Stimulated activated CD4-positive, alpha-beta T cell treated with anti-CD3 and anti-CD28 coated beads, Interleukin-1b, Interleukin-23, amount 100 ng/mL, for 1 hour (primary cell): ENCODE measurements at regions not wholly inside any gene's neighbourhood (a gene's known extent, or its start where the extent isn't known, plus 50 kb on each side); places are given as distances from the start of the nearest gene placed in this dataset.

Experiments
- DNase-seq, 2 donors: peaks; one replicate each; pipeline ENCODE4 v3.0.0-alpha.2; 2020; ENCODE audit warnings: low read depth in 2 of 2

DNA sequence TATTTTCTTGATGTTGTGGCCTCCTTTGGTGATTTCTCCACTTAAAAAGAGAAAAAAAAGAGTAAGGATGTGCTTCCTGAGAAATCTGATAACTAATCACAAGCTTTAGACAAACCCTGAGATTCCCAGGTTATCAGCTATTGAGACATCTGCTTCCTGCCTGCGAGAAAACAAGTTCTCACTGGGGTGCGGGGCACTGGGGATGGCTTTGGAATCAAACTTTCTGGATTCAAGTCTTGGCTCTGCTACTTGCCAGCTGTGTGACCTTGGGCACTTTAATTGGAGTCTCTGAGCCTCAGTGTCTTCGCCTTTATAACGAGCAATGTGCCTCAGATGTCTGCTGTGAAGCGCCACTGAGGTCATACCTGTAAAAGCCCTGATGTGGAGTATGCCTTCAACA lies 152.5 kb upstream of the NAV2 start:
- DNase-seq = no peak

DNA sequence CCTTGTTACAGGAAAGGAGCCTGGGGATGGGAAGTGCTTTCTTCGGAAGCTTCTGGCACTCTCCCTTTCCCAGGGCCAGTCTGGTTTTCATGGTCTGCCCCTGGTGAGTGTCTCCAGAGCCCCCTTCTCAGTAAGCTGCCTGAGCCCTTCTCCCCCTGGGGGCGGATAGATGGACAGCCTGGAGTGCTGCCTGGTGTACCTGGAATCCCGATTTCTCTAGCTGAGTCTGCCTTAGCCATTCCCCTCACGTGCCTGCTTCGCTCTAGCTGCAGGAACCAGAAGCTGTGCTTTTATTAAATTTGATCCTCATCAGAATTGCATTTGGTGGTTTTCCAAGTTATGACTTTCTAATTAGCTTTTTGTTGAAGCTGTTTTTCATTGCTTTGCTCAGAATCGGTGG lies 152.9 kb upstream of the NAV2 start:
- no peak for DNase-seq

DNA sequence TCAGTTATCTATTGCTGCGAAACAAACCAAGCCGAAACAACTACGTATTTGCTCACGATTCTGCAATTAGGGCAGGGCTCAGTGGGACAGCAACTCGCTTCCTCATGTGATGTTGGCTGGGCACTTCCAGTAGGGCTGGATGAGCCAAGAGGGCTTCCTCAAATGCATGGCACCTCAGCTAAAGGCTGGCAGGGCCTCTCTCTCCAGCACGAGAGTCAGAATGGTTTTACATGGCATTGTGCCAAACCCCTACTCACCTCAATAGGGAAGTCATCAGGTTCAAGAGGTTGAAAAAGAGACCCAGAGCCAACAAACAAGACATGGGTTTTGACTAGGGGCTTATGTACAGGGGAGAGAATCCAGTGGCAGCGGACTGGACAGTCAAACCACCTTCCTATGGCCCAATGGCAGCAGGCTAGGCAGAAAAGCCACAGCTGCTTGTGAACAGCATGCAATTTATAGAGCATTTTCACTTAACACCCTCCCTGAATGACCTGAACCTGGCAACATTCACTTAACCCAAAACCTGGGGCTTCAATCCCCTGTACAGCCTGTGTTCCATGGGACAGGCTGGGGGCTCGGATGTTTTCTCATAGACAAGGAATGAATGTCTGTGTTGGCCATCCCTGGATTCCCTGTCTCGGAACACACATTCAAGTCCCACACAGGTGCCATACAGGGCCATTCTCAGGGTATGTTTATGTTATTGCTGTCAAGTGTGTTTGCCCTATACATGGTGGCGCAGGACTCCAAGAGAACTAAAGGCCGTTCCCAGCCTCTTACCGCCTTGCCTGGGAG lies 154.2 kb upstream of the NAV2 start:
- no peak for DNase-seq

DNA sequence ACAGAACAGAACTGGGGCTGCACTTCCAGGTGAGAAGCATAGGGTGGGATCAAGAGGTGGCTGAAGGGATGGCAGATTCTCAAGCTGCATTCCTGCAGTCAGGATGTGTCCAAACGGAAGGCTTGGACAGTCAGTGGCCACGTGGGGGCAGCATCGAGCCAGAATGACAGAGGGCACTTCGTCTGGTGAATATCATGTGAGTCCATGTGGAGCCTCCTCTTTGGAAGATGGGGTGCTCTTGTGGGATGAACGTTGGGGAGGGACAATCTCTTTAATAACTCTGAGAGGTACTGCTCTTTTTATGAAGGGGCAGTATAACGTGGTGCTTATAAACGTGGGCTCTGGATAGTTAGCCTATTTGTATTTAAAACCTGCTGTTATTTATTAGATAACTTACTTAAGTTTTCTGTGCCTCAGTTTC lies 154.9 kb upstream of the NAV2 start:
- peak in 1 of 2 donors; percentile 49 for DNase-seq

GRCh38 chr11:19557185-19557584 lies 155.5 kb upstream of the NAV2 start:
- DNase-seq = no peak

DNA sequence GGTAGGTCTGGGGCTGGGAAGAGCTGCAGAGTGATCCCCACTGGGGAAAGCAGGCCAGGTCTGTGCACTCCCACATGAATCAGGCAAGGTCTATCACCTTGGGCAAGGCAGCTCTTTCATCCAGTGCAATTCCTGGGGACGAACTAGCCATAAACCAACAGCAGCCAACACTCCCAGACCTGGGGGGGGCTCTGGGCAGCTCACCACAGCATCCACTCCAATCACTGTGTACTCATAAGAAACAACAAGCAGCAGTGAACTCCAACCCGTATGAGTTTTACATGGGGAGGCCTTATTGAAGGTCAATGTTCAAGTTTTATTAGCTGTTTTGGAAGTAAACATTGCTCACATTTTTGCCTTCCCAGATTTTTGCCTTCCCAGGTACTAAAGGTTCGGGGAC lies 157.4 kb upstream of the NAV2 start:
- DNase-seq = no peak

DNA sequence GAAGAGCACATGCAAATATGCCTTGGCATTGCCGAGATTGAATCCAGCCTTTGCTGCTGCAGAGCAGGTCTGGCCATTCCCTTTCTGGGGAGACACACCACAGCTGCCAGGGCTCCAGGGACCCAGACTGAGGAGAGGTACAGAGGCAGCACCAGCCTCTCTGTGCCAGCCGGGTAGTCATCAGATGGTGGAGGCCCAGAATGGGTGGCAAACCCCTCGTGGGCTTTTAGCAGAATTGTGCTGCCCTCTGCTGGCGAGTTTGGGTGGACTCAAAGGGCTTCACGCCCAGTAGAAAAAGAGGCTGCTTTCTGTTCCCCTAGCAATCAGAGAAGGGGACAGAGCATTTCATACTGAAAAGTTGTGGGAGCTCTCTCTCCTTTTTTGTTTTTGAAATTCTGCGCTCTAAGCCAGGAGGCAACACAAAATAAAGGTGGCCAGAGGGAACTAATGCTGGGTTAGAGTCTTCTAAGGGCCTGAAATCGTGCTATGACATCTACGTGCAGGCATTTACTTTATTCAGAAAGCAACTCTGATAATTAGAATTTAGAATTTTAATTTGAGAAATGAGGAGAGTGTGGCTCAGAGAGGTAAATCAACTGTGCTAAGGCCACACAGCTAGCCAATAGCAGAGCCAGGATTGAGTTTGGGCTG lies 158.8 kb upstream of the NAV2 start:
- DNase-seq = peak; percentile 11 to 54

- no peak for DNase-seq
Observed at GRCh38 chr11:19552656-19553260, 159.9 kb upstream of the NAV2 start.

- DNase-seq = no peak
Observed at GRCh38 chr11:19552161-19552560, 160.5 kb upstream of the NAV2 start.

GRCh38 chr11:19551457-19551856 lies 161.2 kb upstream of the NAV2 start:
- no peak for DNase-seq

- no peak for DNase-seq
Observed at GRCh38 chr11:19547044-19547443, 165.6 kb upstream of the NAV2 start.

GRCh38 chr11:19546325-19546724 lies 166.3 kb upstream of the NAV2 start:
- no peak for DNase-seq

DNA sequence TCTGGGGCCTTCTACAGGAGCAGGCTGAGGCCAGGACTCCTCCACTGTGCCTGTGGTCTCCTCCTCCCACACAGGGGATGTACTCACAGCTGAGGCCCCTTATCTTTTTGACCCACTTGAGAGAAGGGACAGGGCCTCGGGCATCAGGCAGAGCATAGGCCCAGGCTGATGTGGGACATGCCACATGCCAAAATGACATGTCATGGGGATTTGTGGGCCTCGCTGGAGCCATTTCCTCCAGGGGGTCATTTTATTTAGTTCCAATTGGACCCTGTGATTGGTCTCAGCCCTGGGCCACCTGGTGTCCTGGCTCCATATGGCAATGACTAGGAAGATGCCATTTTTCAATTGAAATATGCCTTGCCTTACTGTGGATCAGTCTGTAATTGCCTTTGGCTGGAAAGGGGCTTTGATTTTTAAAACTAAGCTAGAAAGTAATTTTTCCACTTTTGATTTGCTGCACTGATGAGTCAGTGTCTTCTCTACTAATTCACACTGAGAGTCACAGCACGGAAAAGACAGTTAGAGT lies 171.1 kb upstream of the NAV2 start:
- no peak for DNase-seq

GRCh38 chr11:19539861-19540260 lies 172.8 kb upstream of the NAV2 start:
- no peak for DNase-seq

GRCh38 chr11:19537803-19538453 lies 174.7 kb upstream of the NAV2 start:
- DNase-seq = no peak

DNA sequence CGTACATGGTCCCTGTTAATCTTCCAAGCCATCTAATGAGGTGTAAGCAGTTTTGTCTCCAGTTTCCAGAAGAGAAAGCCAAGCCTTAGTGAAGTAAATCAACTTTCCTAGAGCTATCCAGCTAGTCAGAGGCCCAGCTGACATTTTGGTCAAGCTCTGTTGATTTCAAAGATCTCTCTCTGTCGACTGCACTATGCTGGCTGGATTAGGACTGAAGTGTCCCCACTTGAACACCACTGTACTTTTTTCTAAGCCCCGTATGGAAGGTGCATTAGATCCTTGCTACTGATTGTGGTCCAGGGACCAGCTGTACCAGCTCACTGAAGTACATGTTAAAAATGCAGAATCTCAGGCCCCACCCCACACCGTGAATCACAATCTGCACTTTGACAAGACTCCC lies 176.5 kb upstream of the NAV2 start:
- no peak for DNase-seq

DNA sequence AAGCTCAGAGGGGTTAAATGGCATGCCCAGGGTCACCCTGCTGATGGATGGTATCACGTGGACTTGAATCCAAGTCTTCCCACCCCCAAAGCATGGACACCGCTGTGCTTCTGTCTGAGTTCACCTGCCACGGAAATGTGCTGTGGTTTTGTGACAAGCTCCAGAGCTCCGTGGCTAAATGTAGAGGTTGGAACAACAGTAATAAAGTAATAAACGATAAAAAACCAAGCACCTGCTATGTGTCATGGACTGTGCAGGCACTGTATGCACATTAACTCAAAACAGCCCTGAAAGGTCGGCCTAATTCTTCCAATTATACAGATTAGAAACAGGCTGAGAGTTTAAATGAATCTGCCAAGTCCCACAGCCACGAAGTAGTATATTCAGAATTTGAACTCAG lies 182.1 kb upstream of the NAV2 start:
- no peak for DNase-seq

DNA sequence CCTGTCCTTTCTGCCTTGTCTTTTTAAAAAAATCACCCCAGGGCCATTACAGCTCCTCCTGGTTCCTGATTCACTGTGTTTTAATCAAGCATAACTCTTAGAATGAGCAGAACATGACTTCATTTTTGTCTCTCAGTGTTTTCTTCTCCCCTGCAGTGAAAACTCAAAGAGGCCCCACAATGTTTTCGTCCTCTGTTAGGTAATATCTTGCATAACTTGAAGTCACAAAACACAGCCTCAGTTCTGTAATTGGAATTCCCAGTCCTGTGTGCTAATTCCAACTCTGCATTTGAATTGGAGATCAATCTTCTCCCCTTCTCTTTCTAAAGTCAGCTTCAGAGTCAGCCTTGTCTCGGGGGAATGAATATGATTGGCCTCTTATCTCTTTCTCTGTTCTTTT lies 186.5 kb upstream of the NAV2 start:
- DNase-seq = no peak

GRCh38 chr11:19525714-19526113 lies 186.9 kb upstream of the NAV2 start:
- DNase-seq = no peak

- DNase-seq = no peak
Observed at GRCh38 chr11:19525276-19525675, 187.4 kb upstream of the NAV2 start.

DNA sequence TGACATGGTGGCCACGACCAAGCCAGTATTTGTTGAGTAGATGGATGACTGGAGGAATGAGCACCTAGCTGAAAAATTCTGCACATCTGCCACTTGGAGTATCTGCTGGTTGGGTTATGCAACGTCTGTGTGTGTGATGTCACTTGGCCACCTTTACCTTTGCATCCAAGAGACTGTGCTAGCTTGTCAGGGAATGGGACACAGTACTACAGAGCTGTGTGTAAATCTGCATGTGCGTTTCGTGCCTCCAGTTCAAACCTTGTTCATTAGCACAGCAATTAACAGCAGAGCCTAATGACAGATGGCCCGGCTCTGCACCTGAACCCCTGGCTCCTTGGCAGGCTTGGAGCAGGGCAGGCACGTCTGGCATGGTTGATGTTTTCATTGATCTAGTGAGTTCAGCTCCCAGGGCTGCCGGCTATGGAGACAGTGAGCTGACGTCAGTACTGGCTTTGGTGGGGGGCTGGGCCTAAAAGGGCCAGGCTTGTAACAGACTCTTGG lies 188.4 kb upstream of the NAV2 start:
- DNase-seq = no peak

DNA sequence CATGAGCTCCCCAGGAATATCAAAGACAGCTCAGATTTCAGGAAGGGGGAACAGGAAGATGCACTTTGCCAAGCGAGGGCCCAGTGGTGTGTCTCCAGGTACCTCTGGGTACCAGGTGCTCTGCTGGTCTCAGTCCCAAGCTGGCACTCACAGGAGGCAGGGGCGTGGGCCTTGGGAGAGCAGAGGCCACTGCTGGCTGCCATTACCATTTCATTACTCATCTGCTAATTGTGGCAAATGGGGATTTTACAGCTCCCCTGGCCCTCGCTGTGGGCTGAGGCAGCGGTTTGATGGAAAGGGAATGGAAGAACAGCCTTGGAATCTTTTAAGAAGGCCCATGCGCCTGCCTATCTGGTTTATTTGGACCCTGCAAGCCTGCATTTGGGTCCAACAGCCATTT lies 192.0 kb upstream of the NAV2 start:
- no peak for DNase-seq
